CD1c-positive myeloid dendritic cell (primary cell): ENCODE measurements at regions not wholly inside any gene's neighbourhood (a gene's known extent, or its start where the extent isn't known, plus 50 kb on each side); places are given as distances from the start of the nearest gene placed in this dataset.
"Not testable (repeated sequence)": the region's sequence is repeated elsewhere in the genome, so short reads cannot be mapped to it uniquely, and the experiment has no call there.

Experiments
- DNase-seq: peaks from one replicate; pipeline ENCODE4 v3.0.0-alpha.2; 2016; ENCODE audit errors: extremely low spot score

- DNase-seq = no peak
These were observed 123.2 kb upstream of the LNX1 start for GRCh38 chr4:53714236-53715140.

GRCh38 chr4:53713767-53714166 is 122.5 kb upstream of the LNX1 start:
- no peak for DNase-seq

DNA sequence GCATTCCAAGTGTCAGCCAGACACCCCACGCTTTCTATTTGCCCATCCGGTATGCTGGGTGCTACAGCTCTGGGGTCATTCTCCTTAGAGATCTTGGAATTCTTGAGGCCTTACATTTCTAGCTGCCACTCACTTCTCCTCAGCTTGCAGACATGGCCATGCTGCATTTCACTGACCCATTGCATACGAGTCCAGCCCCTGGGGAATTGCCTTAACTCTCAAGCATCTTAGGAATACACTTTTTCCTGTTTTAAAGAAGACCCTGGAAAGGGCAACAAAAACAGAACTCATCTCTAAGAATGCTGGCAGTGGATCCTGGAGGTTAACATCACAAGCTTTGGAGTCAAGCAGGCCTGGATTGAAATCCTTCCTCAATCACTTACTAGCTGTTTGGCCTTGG is 122.0 kb upstream of the LNX1 start:
- DNase-seq = no peak

- DNase-seq = no peak
These were observed 121.2 kb upstream of the LNX1 start for GRCh38 chr4:53712408-53713020.

DNA sequence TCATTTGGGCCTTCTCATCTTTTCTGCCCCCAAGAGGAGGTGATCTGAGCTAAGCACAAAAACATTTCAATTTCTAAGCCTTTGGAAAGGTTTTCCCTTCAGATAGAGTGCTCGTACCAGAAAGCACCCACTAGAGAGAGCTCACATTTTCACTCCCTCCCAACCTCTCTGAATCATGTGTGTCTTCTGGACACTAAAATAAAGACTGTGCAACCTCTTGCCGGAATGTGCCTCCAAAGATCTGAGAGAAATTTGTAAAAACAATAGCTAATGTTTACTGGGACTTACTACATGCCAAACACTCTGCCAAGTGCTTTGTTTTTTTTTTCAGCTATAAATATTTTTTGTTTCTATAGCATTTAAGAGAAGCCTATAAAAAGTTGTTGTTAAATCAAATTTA is 120.6 kb upstream of the LNX1 start:
- no peak for DNase-seq

DNA sequence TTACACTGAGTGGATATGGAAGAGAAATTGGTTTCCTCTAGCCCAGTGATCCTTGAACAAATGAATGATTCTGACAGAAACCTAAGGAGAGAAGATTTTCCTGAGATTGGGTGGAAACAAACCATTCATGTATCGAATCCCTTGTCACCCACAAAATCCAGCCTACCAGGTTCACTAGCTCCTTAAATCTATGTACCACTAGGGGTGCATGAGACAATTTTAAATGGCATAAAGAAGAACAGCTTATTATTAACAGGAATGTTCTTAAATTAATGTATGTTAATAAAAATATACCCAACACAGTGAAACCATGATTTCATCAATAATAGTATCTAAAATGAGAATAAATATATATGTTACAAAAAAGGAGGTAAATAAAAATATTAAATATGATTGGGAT is 118.4 kb upstream of the LNX1 start:
- DNase-seq = no peak

DNA sequence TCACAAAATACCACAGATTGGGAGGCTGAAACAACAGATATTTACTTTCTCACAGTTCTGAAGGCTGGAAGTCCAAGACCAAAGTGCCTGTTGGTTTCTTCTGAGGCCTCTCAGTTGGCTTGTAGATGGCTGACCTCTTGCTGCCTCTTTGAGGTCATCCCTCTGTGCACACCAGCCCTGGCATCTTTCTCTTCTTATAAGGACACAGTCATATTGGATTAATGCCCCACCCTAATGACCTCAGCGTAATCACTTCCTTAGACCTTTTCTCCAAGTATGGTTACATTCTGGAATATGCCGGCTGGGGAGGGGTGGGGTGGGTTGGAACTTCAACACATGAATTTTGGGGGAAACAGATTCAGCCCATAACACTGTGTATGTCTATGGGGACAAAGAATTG is 116.2 kb upstream of the LNX1 start:
- no peak for DNase-seq

- DNase-seq = peak; percentile 50
These were observed 115.2 kb upstream of the LNX1 start for GRCh38 chr4:53706422-53707032.

DNA sequence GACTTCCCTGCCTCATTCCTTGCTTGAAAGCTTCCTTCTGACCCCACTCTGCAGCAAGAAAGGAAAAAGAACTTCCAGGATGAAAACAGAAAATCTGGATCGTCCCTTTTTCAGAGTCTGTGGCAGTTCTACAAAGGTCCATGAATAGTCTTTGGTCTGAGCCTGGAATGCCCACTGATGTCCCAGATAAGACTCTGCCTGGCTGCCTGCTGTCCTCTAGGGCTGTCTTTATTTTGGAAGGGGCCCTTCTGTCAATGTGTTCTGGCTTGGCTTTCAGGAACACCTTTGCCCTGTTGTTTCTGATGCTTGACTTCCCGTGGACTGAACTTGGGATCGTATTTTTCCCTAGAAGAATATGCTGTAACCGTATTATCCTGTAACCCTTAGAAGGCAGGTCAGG is 114.7 kb upstream of the LNX1 start:
- no peak for DNase-seq

DNA sequence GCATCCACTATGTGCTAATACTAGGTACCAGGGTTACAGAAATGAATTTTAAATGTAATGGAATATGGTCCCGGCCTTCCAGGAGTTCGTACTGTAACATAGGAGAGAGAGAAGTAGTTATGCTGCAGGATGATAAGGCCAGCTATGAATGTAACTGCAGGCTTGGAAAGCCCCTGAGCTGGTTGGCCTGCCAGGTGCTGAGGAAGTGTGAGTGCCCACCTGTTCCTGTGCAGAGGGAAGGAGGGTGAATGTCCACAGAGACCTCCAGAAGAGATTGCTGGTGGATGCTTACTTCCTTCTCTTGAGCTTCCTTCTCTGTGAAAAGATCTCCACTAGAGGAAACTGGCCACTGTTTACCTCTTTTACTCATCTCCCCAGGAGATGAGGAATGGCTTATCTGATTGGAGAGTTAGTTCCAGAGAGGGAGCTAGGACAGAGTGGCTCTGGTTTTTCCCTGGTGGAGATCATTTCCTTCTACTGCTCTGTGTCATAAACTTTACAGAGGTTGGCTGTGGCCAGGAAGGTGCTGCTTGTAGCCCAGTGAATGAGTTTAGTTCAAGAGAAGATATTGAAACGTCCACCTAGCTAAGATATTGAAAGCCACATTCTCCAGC is 114.0 kb upstream of the LNX1 start:
- no peak for DNase-seq

DNA sequence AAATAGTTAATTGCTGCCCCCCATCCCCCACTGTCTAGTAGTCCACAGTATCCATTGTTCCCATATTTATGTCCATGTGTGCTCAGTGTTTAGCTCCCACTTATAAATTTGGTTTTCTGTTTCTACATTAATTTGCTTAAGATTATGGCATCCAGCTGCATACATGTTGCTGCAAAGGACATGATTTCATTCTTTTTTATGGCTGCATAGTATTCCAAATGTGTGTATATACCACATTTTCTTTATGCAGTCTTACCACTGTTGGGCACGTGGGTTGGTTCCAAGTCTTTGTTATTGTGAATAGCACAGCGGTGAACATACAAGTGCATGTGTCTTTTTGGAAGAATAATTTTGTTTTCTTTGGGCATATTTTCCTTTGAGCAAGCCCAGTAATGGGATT is 113.0 kb upstream of the LNX1 start:
- DNase-seq = no peak

GRCh38 chr4:53703267-53703655 is 112.0 kb upstream of the LNX1 start:
- no peak for DNase-seq

GRCh38 chr4:53702334-53703266 is 111.3 kb upstream of the LNX1 start:
- DNase-seq = peak; percentile 7

- DNase-seq = not testable (repeated sequence)
These were observed 110.0 kb upstream of the LNX1 start for GRCh38 chr4:53701260-53701659.

GRCh38 chr4:53699310-53699709 is 108.0 kb upstream of the LNX1 start:
- DNase-seq = not testable (repeated sequence)

- no peak for DNase-seq
These were observed 105.9 kb upstream of the LNX1 start for GRCh38 chr4:53697016-53697685.

DNA sequence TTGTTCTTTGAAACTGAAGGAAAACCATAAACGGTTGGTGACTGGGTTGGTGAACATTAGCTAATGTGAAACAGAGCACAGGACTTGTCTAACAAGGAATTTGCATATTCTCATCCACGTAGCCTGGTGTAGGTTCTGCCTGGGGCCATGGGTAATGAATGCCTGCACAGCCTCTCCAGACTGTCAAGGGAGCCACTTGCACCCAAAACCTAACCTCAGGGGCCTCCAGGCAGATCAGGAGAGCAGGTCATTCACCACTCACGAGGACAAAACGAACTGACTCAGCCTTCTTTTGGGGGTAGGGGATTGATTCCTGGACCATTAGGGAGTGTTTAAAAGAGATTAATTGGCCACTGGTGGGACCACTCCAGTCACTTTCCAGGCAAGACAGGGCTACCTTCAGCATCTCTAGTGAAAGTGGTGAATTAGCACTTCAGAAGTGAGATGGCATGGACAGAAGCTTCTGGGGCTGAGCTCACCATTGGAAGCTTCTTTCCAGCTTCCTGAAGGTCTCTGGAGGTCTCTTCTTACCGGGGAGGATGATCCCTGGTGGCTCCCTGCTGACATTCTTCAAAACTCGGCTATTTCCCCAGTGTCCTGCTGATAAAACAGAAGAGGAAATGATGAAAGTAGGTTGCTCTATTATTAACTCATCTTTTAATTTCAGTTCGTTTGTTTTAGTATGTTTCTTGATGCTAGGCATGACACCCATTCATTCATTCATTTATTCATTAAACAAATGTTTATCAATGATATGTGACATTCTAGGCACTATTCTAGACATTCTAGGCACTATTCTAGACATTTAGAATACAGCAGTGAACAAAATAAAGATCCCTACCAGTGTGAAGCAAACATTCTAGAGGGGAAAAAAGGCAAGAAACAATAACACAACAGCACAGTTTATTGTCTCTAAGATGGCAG is 104.5 kb upstream of the LNX1 start:
- DNase-seq = no peak

DNA sequence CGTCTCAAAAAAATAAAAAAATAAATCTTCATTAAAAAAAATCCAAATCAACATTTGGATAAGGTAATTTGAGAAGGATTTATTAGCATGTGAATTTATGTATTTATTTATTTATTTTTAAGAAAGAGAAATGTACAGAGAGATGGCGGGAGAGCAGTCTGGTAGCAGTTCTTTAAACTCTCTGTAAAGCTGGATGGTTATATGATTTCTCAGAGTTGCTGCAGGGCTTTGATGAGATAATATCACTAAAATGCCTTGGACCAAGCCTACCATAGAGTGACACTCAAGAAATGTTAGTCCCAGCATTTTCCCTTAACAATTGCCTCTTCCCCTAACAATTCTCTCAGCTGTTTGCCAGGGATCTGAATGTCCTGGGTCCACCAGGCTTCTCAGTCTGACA is 103.4 kb upstream of the LNX1 start:
- no peak for DNase-seq

DNA sequence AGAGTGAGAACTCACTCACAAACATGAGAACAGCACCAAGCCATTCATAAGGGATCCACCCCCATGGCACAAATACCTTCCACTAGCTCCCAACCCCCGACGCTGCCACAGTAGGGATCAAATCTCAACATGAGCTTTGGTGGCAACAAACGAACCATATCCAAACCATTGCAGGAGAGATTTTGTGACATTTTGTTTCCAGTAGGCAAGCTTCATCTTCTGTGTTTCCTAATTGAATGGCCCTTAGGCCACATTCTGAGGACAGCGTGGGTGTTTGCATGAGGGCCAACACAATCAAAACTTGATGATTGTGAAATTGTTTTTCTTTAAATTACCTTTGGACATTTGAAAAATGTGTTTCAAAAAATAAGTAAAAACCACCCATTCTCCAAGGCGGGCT is 102.6 kb upstream of the LNX1 start:
- DNase-seq = no peak

DNA sequence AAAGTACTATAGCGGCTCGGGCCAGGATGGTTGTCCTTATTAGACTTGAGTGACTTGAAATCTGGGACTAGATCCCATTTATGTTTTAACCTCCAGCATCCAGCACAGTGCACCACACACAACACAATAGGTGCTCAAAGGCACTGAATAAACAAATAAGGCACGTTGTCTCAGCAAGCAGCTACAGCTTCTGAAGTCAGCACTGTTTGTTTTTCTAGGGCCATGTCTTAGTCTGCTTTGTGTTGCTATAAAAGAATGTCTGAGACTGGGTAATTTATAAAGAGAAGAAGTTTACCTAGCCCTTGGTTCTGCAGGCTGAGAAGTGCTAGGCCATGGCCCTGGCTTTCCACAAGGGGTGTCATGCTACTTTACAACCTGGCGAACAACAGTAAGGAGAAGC is 102.1 kb upstream of the LNX1 start:
- DNase-seq = no peak
